SJCRH30 (cell line): ENCODE measurements at regions not wholly inside any gene's neighbourhood (a gene's known extent, or its start where the extent isn't known, plus 50 kb on each side); places are given as distances from the start of the nearest gene placed in this dataset.
"Not testable (repeated sequence)": the region's sequence is repeated elsewhere in the genome, so short reads cannot be mapped to it uniquely, and the experiment has no call there.

ENCODE experiments used
- DNase-seq, 2 experiments: peaks; one replicate each; pipeline ENCODE4 v3.0.0-alpha.2; 2015 to 2020
- H3K27ac ChIP-seq: fragments of 250-450 bp; sonication (Bioruptor Pico); 2 replicates; pipeline ENCODE4 v1.5.1; 2020; ENCODE audit warnings: mild to moderate bottlenecking, moderate library complexity
- H3K27me3 ChIP-seq: fragments of 250-450 bp; sonication (Bioruptor Pico); 2 replicates; pipeline ENCODE4 v1.5.1; 2020; ENCODE audit warnings: mild to moderate bottlenecking, moderate library complexity
- H3K36me3 ChIP-seq: fragments of 250-450 bp; sonication (Bioruptor Pico); 2 replicates; pipeline ENCODE4 v1.5.1; 2020; ENCODE audit warnings: mild to moderate bottlenecking, moderate library complexity
- H3K4me1 ChIP-seq: fragments of 250-450 bp; sonication (Bioruptor Pico); 2 replicates; pipeline ENCODE4 v1.5.1; 2020; ENCODE audit warnings: mild to moderate bottlenecking, moderate library complexity
- H3K4me3 ChIP-seq: fragments of 250-450 bp; sonication (Bioruptor Pico); 2 replicates; pipeline ENCODE4 v1.5.1; 2020; ENCODE audit warnings: mild to moderate bottlenecking, moderate library complexity
- H3K9me3 ChIP-seq: fragments of 250-450 bp; sonication (Bioruptor Pico); replicated peaks from 2 replicates; pipeline ENCODE4 v1.5.1; 2020; ENCODE audit warnings: mild to moderate bottlenecking, moderate library complexity

DNA sequence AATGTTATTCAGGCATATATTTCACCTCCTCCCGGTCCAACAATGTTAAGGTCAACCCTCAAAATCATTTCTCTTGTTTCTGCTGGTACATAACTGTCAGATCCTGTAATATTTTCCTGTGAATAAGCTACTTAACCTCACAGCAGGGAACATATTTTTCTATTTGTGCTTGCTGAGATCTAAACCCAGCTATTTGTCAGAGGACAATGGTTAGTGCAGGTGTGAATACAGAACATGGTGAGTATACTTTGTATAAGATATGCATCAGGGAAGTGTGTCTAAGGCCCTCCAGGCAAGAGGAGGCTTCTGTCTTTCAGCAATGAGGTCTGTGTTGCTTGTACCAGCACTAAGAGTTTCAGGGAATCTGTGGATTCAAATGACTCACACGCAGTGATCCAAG is 970.6 kb downstream of the NCAM2 start:
- no peaks in the 10 kb centered on the region for H3K27me3 ChIP-seq
- DNase-seq, result no peak

DNA sequence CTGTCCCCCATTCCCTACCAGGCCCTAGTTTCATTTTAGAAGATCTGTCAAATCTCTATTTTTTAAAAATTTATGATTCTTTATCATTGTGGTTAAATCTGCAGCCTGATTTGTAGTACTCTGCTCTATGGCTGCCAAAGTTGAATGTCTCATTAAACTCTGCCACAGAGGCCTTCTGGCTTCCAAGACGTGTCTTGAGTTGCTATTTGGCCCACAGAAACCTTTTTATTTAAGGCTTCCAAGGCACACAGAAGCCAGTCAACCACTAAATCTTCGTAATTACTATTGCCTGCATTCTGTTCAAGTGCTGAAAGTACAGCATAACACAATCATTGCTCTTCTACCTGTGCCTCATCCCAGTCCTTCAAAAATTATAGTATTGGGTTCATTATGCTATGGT is 971.0 kb downstream of the NCAM2 start:
- H3K27me3 ChIP-seq, result no peaks in the 10 kb centered on the region
- 0 out of 2 replicates have a peak, but pooled peaks cover 4% of the 10 kb centered on the region for H3K9me3 ChIP-seq
- no peak overlapping the region for H3K27ac ChIP-seq
- H3K4me3 ChIP-seq, result no peak overlapping the region
- no peaks in the 10 kb centered on the region for H3K36me3 ChIP-seq
- H3K4me1 ChIP-seq, result no peaks in the 10 kb centered on the region
- no peak for DNase-seq

More for the DNA sequence above, 970.6 kb downstream of the NCAM2 start:
- Histone ChIP-seq H3K4me3 (no peak overlapping the region), H3K36me3 (no peaks in the 10 kb centered on the region), H3K9me3 (0 out of 2 replicates have a peak, but pooled peaks cover 4% of the 10 kb centered on the region), H3K4me1 (no peaks in the 10 kb centered on the region), H3K27ac (no peak overlapping the region)

DNA sequence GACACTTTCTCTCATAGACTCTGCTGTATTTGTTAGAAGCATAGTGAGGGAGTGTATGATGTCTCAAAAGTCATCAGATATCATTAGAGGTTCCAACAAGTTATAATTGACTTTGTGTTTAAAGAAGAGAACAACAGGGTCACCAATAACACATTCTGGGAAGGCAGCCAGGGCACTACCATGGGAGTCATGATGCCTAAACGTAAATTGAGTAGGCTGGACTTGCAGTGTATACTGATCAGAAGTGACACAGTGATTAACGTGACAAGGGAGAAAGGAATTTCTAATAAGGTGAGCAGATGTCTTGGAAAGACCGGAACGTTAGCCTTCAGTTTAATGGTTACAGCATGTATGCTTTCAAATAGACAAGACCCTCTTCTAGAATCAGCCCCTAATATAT is 973.2 kb downstream of the NCAM2 start:
- Histone ChIP-seq H3K36me3 (no peaks in the 10 kb centered on the region), H3K4me1 (no peaks in the 10 kb centered on the region), H3K27me3 (no peaks in the 10 kb centered on the region), H3K27ac (no peak overlapping the region), H3K9me3 (no peaks in the 10 kb centered on the region), H3K4me3 (no peak overlapping the region)
- DNase-seq, result no peak

DNA sequence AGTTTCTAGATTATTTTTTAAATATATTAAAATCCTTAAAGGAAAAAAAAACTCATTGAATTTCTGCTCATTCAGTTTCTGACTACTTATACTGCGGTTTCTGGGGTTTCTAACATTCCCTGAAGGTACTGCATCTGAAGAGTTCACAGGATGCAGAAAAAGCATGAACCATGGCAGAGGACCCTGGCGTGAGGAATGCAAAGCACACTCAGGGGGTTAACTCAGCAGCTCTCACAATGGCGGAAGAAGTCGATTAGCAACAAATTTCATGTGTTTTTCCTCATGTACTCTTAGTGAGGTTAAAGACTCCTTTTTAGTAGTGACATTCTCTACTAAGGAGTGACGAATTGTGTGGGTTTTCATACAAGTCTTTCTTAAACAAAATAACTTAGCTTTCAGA is 975.6 kb downstream of the NCAM2 start:
- peak in 1 of 2 experiments; percentile 2 for DNase-seq
- Histone ChIP-seq H3K4me3 (no peak overlapping the region), H3K27me3 (no peaks in the 10 kb centered on the region), H3K27ac (no peak overlapping the region), H3K9me3 (no peaks in the 10 kb centered on the region), H3K36me3 (no peaks in the 10 kb centered on the region), H3K4me1 (no peaks in the 10 kb centered on the region)

DNA sequence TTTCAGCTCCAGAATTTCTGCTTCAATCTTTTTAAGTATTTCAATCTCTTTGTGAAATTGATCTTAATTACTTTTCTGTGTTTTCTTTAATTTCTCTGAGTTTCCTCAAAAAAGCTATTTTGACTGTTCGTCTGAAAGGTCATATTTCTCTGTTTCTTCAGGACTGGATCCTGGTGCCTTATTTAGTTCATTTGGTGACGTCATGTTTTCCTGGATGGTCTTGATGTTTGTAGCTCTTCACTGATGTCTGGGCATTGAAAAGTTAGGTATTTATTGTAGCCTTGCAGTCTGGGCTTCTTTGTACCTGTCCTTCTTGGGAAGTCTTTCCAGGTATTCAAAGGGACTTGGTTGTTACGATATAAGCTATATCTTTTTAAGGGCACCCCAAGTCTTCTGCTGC is 998.7 kb downstream of the NCAM2 start:
- Histone ChIP-seq H3K27me3 (no peaks in the 10 kb centered on the region), H3K27ac (no peak overlapping the region), H3K4me3 (no peak overlapping the region), H3K36me3 (no peaks in the 10 kb centered on the region), H3K9me3 (no peaks in the 10 kb centered on the region), H3K4me1 (no peaks in the 10 kb centered on the region)
- DNase-seq, result no peak

DNA sequence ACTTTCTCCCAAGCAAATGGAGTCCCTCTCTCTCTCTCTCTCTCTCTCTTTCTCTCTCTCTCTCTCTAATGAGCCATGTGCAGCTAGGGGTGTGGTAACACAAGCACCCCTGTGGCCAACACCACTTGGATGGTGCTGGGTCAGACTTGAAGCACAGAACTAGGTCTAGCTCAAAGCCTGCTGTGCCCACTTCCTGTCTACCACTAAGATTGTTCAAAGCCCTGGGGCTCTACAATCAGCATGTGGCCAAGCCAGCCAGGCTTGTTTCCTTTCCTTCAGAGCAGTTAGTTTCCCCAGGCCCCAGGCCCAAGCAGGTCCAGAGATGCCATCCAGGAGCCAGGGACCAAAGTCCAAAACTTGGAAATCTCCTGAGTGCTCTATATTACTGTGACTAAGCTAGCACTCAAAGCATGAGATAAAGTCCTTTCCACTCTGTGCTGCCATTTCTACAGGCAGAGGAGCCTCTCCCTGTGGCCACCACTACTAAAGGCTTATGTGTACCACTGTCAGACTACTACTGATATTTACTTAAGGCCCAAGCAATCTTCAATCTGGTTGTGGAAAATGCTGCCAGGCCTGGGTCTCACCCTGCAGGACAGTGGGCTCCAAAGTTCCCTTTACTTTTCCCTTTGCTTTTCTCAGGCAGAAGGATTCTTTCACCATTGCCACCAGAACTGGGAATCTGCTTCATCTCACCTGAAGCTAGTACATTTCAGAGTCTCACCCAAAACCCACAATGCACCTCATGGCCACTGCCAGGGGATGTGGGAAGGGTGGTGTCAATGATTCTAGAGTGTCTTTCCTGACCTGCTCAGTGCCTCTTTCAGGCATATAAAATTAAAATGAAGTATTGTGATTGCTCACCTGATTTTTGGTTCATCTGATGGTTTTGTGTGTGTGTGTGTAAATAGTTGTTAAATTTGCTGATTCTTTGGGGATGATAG is 999.5 kb downstream of the NCAM2 start:
- DNase-seq, result peak in 1 of 2 experiments; percentile 4
- Histone ChIP-seq H3K27me3 (no peaks in the 10 kb centered on the region), H3K9me3 (no peaks in the 10 kb centered on the region), H3K4me1 (no peaks in the 10 kb centered on the region), H3K27ac (no peak overlapping the region), H3K4me3 (no peak overlapping the region), H3K36me3 (no peaks in the 10 kb centered on the region)

DNA sequence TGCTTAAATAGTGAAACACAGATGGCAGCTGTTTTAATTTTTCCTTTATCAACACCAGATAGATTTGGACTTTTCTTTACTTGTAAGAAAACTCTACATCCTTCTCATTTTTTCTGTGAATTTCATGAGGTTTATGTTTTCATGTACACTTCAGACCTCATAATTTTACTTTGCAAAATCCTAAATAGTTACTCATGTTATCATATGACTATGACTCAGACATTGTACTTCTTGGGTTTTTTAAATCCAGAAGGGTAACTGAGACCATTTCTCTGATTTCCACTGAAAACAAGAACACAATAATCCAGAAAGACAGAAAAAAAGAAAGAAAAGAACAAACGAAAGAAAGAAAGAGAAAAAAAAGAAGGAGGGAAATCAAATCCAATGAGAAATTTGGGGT is 1021.6 kb downstream of the NCAM2 start:
- Histone ChIP-seq H3K36me3 (no peaks in the 10 kb centered on the region), H3K4me3 (no peak overlapping the region), H3K27ac (no peak overlapping the region), H3K9me3 (no peaks in the 10 kb centered on the region), H3K4me1 (no peaks in the 10 kb centered on the region; the same call in 1 of the 2 replicates), H3K27me3 (no peaks in the 10 kb centered on the region; the same call in 1 of the 2 replicates)
- DNase-seq, result no peak

DNA sequence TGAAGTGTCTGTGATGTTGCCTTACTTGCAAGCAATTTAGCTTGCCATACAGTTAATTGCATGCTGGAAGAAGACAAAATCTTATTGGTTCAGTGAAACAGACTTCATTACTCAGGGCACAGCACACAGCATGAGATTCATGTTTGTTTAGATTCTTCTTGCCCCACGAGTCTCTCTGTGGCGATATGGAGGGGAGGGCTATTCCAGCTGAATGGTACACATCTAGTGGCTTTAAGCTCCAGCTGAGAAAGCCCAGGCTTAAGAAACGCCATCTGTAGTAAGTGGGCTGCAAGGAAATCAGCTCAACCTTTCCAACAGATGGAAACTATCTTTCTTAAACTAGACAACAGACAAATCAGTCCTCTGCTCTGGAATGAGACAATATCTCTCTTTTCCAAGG is 1022.0 kb downstream of the NCAM2 start:
- H3K27ac ChIP-seq, result no peak overlapping the region
- no peaks in the 10 kb centered on the region for H3K9me3 ChIP-seq
- H3K27me3 ChIP-seq, result no peaks in the 10 kb centered on the region; the same call in 1 of the 2 replicates
- H3K36me3 ChIP-seq, result no peaks in the 10 kb centered on the region
- DNase-seq, result no peak
- H3K4me3 ChIP-seq, result no peak overlapping the region
- H3K4me1 ChIP-seq, result no peaks in the 10 kb centered on the region; the same call in 1 of the 2 replicates

DNA sequence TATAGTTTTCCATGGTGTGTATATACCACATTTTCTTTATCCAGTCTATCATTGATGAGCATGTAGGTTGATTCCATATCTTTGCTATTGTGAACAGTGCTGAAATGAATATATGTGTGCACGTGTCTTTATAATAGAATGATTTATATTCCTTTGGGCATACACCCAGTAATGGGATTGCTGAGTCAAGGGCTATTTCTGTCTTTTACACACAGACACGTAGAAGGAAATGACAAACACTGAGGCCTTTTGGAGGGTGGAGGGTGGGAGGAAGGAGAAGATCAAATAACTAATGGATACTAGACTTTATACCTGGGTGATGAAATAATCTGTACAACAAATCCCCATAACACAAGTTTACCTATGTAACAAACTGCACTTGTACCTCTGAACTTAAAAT is 1025.7 kb downstream of the NCAM2 start:
- DNase-seq, H3K4me1 ChIP-seq, H3K9me3 ChIP-seq, H3K36me3 ChIP-seq, H3K27ac ChIP-seq, H3K4me3 ChIP-seq, H3K27me3 ChIP-seq: not testable (repeated sequence)

DNA sequence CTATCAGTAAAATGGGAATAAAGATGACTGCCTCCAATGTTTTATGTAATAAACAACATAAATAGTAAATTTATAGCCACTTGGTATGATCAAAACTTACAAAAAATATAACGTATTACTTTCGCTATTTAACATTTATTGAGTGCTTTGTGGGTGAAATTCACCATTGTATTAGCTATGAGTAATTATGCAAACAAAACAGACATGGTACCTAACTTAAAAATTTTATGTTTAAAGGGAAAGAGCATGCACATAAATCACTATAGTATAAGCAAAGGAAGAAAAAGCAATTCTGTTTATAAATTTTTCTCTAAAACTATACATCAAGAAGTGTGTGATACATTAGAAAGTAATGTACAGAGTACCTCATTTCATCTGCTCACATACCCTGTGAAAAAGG is 1046.2 kb downstream of the NCAM2 start:
- Histone ChIP-seq H3K36me3 (no peaks in the 10 kb centered on the region), H3K9me3 (no peaks in the 10 kb centered on the region), H3K27me3 (no peaks in the 10 kb centered on the region), H3K4me1 (no peaks in the 10 kb centered on the region), H3K4me3 (no peak overlapping the region), H3K27ac (no peak overlapping the region)
- DNase-seq, result no peak

DNA sequence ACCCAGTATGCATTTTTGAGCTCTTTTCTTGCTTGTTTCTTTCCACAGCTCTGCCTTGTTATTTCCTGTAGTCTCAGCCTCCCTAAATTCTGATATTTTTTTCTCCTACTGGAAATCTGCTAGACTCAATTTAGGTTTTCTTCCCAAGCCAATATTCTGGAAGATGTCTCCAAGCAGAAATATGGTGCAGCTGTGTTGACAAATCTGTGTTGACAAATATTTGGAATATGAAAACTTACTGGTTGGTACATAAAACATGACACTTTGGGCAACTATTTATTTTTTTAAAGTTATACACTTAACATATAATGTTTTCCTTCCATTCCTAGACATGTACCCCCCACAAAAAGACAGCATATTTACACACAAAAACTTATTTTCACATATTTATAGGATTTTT is 1048.4 kb downstream of the NCAM2 start:
- H3K4me1 ChIP-seq, result no peaks in the 10 kb centered on the region
- H3K36me3 ChIP-seq, result no peaks in the 10 kb centered on the region
- no peak overlapping the region for H3K4me3 ChIP-seq
- no peaks in the 10 kb centered on the region for H3K9me3 ChIP-seq
- no peaks in the 10 kb centered on the region for H3K27me3 ChIP-seq
- DNase-seq, result no peak
- H3K27ac ChIP-seq, result no peak overlapping the region

DNA sequence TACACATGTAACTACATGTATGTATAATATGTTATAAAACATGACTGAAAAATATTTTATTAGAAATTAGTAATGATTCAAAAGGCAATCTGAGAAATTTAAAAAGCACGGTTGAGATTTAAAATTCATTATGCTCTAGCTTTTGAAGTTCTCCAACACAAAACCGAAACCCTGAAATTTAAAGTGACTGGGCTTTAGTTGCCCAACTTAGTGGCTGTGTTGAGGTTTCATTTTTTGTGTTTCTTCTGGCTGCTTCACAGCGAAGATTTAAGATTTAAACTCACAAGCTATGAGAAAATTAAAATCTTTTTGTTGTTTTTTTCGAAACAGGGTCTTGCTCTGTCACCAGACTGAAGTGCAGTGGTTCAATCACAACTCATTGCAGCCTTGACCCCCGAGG is 1058.7 kb downstream of the NCAM2 start:
- Histone ChIP-seq H3K4me3 (no peak overlapping the region), H3K4me1 (no peaks in the 10 kb centered on the region), H3K36me3 (no peaks in the 10 kb centered on the region), H3K27ac (no peak overlapping the region), H3K9me3 (no peaks in the 10 kb centered on the region), H3K27me3 (no peaks in the 10 kb centered on the region)
- no peak for DNase-seq

DNA sequence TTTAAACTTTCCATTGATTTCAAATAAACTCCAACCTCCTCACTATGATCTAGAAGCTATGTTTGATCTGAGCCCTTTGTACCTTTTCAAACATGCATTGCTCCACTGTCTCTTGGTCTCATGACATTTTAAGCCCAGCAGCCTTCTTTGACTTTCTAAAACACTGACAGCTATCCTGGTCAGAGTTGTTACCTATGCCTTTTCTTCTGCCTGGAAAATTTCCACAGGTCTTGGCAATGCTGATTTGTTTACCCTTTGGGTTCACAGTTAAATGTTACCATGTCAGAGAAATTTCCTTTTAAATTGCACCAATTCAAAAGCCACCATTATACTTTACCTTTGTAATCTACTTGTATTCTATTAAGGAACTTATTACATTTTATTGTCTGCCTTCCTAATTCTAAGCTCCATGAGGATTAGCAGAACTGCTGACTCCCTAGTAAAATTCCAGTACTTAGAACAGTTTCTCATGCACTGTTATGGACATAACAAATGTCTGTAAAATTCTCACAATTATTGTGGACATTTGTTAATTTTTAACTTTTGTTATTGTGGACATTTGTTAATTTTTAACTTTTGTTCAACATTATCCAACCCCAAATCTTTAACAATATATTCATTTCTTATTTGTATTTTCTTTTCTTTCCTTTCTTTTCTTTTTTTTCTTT is 1064.4 kb downstream of the NCAM2 start:
- DNase-seq, result no peak
- Histone ChIP-seq H3K36me3 (no peaks in the 10 kb centered on the region), H3K4me3 (no peak overlapping the region)

DNA sequence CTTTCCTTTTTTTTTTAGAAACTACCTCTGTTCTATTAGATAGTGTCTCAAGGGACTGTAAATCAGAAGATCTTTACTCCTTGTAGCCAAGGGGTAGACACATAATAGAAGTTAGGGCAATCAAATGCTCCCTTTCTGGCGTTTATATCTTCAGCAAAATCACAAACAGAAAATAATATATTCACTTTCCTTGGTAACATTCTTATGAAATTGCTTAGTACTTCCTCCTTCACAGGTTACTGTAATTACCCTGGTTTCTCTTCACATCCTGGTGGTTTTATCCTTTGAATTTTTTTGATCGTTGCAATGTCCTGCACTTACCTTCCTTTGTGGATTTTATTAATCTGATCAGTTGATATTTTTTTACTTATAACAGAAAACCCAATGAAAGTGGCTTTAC is 1064.9 kb downstream of the NCAM2 start:
- H3K27ac ChIP-seq, result no peak overlapping the region
- H3K36me3 ChIP-seq, result no peaks in the 10 kb centered on the region
- no peak for DNase-seq
- H3K27me3 ChIP-seq, result no peaks in the 10 kb centered on the region
- no peaks in the 10 kb centered on the region for H3K4me1 ChIP-seq
- H3K4me3 ChIP-seq, result no peak overlapping the region
- H3K9me3 ChIP-seq, result no peaks in the 10 kb centered on the region

More for the DNA sequence above, 1064.4 kb downstream of the NCAM2 start:
- Histone ChIP-seq H3K4me1 (no peaks in the 10 kb centered on the region), H3K9me3 (no peaks in the 10 kb centered on the region), H3K27ac (no peak overlapping the region), H3K27me3 (no peaks in the 10 kb centered on the region)

DNA sequence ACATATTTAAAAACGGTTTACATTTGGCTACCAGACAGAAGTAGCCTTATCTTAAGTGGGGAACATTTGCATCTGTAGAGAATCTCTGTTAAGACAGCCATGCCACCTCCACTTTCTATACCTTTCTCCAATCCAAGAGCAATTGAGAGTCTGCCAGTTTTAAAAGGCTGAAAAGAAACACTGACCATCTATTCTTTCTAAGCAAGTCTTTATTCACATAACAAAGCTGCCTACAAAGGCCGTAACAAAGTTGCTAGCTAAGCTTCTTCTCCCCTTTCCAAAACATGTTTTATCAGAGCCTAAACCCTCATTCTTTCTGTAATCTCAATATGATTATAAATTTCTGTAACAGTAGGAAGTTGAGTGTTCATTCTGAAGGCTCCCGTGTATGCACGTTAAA is 1078.3 kb downstream of the NCAM2 start:
- H3K36me3 ChIP-seq, result no peaks in the 10 kb centered on the region
- DNase-seq, result no peak
- 0 out of 2 replicates have a peak, but pooled peaks cover 3% of the 10 kb centered on the region for H3K9me3 ChIP-seq
- H3K4me3 ChIP-seq, result no peak overlapping the region
- no peaks in the 10 kb centered on the region for H3K27me3 ChIP-seq
- H3K4me1 ChIP-seq, result 0 out of 2 replicates have a peak, but pooled peaks cover 4% of the 10 kb centered on the region
- no peak overlapping the region for H3K27ac ChIP-seq
